PFSK-1 (cell line): ENCODE measurements at regions not wholly inside any gene's neighbourhood (a gene's known extent, or its start where the extent isn't known, plus 50 kb on each side); places are given as distances from the start of the nearest gene placed in this dataset.

ENCODE experiments used
- POLR2AphosphoS5 ChIP-seq: IDR thresholded peaks from 2 replicates; pipeline ENCODE4 v1.6.1; 2012; ENCODE audit warnings: low read depth, mild to moderate bottlenecking, control low read depth, low read length, moderate library complexity
- SIN3A ChIP-seq: IDR thresholded peaks from 2 replicates; pipeline ENCODE4 v1.6.1; 2012; ENCODE audit warnings: mild to moderate bottlenecking, low read length, moderate library complexity, borderline replicate concordance; ENCODE audit not compliant: insufficient read depth

GRCh38 chr6:156016186-156016976, 560.7 kb upstream of the NOX3 start:
- TF ChIP-seq SIN3A (no peak), POLR2AphosphoS5 (no peak)
